Uterus (tissue), 3 donors: ENCODE measurements at regions not wholly inside any gene's neighbourhood (a gene's known extent, or its start where the extent isn't known, plus 50 kb on each side); places are given as distances from the start of the nearest gene placed in this dataset.

Source experiments
- DNase-seq, 2 donors: peaks; one replicate each; pipeline ENCODE4 v3.0.0-alpha.2; 2019 to 2020
- H3K27ac ChIP-seq, 2 donors: fragments of 200-600 bp; sonication (generic); 1 replicate in 1 of 2; 2 replicates in 1 of 2; pipeline ENCODE4 v1.5.1; 2016 to 2018
- H3K27me3 ChIP-seq, 2 donors: fragments of 200-600 bp; sonication (generic); one replicate each; pipeline ENCODE4 v1.5.1; 2018 to 2019; ENCODE audit warnings: control low read depth in 1 of 2
- H3K36me3 ChIP-seq, 2 donors: fragments of 200-600 bp; sonication (generic); one replicate each; pipeline ENCODE4 v1.5.1; 2019; ENCODE audit warnings: control low read depth in 1 of 2
- H3K4me1 ChIP-seq, 2 donors: fragments of 200-600 bp; sonication (generic); one replicate each; pipeline ENCODE4 v1.5.1; 2018 to 2019; ENCODE audit warnings: control low read depth in 1 of 2
- H3K4me3 ChIP-seq, 2 donors: fragments of 200-600 bp; sonication (generic); 1 replicate in 1 of 2; 2 replicates in 1 of 2; pipeline ENCODE4 v1.5.1; 2018 to 2019; ENCODE audit warnings: mild to moderate bottlenecking in 1 of 2
- H3K9me3 ChIP-seq, 2 donors: fragments of 200-600 bp; sonication (generic); one replicate each; pipeline ENCODE4 v1.5.1; 2019; ENCODE audit warnings: control low read depth in 1 of 2
- CTCF ChIP-seq, 4 experiments: fragments of 200-600 bp in 2 of 4; fragments of 450-650 bp in 2 of 4; sonication (generic) in 2 of 4; IDR thresholded peaks; one replicate each; pipeline ENCODE4 v1.5.1; 2016 to 2019; ENCODE audit warnings: antibody characterized with exemption in 4 of 4, mild to moderate bottlenecking in 2 of 4, moderate library complexity in 1 of 4
- POLR2A ChIP-seq, 2 donors: fragments of 450-650 bp; IDR thresholded peaks; one replicate each; pipeline ENCODE4 v1.6.1; 2016; ENCODE audit warnings: antibody characterized with exemption in 2 of 2, mild to moderate bottlenecking in 1 of 2, moderate library complexity in 1 of 2
- intact Hi-C: fragments of 100-400 bp; cut with DNase I; formaldehyde crosslinking; loops from one replicate; pipeline ENCODE4 v1.15.1; 2023; ENCODE audit warnings: low total_unique reads
- donor health status: DM: yes; HTN: yes; CAD: no.

- intact Hi-C loops = no loop called here
- TF ChIP-seq CTCF (IDR thresholded peaks at IDR 0.05) (no peak), POLR2A (IDR thresholded peaks at IDR 0.05) (no peak)
- no peak for DNase-seq
- H3K27me3 ChIP-seq = no peaks in the 10 kb centered on the region
- no peaks in the 10 kb centered on the region for H3K4me1 ChIP-seq
- no peak overlapping the region for H3K27ac ChIP-seq
- no peaks in the 10 kb centered on the region for H3K36me3 ChIP-seq
- H3K4me3 ChIP-seq = no peak overlapping the region
- no peaks in the 10 kb centered on the region for H3K9me3 ChIP-seq
Measured at GRCh38 chr18:40186677-40187076, 1768.4 kb upstream of the PIK3C3 start.

- DNase-seq = no peak
- Histone ChIP-seq H3K27ac (no peak overlapping the region), H3K4me1 (no peaks in the 10 kb centered on the region), H3K4me3 (no peak overlapping the region), H3K36me3 (no peaks in the 10 kb centered on the region), H3K27me3 (no peaks in the 10 kb centered on the region), H3K9me3 (no peaks in the 10 kb centered on the region)
- TF ChIP-seq POLR2A (IDR thresholded peaks at IDR 0.05) (no peak), CTCF (IDR thresholded peaks at IDR 0.05) (no peak)
- intact Hi-C loops = no loop called here
Measured at GRCh38 chr18:40179729-40180461, 1775.1 kb upstream of the PIK3C3 start.

GRCh38 chr18:40168026-40168425 lies 1787.0 kb upstream of the PIK3C3 start:
- intact Hi-C loops = no loop called here
- Histone ChIP-seq H3K4me3 (no peak overlapping the region), H3K27me3 (no peaks in the 10 kb centered on the region), H3K27ac (no peak overlapping the region), H3K9me3 (no peaks in the 10 kb centered on the region), H3K4me1 (no peaks in the 10 kb centered on the region), H3K36me3 (no peaks in the 10 kb centered on the region)
- DNase-seq = no peak
- TF ChIP-seq CTCF (IDR thresholded peaks at IDR 0.05) (no peak), POLR2A (IDR thresholded peaks at IDR 0.05) (no peak)

GRCh38 chr18:40163254-40163653 lies 1791.8 kb upstream of the PIK3C3 start:
- no peaks in the 10 kb centered on the region for H3K4me1 ChIP-seq
- DNase-seq = no peak
- H3K9me3 ChIP-seq = no peaks in the 10 kb centered on the region
- H3K4me3 ChIP-seq = no peak overlapping the region
- no peaks in the 10 kb centered on the region for H3K36me3 ChIP-seq
- H3K27me3 ChIP-seq = no peaks in the 10 kb centered on the region
- H3K27ac ChIP-seq = no peak overlapping the region
- intact Hi-C loops = no loop called here
- TF ChIP-seq POLR2A (IDR thresholded peaks at IDR 0.05) = no peak
- TF ChIP-seq CTCF (IDR thresholded peaks at IDR 0.05) = no peak

GRCh38 chr18:40160361-40160760 lies 1794.7 kb upstream of the PIK3C3 start:
- intact Hi-C loops = no loop called here
- no peak overlapping the region for H3K27ac ChIP-seq
- no peak for DNase-seq
- TF ChIP-seq POLR2A (IDR thresholded peaks at IDR 0.05) = no peak
- TF ChIP-seq CTCF (IDR thresholded peaks at IDR 0.05) = no peak
- no peak overlapping the region for H3K4me3 ChIP-seq
- H3K4me1 ChIP-seq = no peaks in the 10 kb centered on the region
- no peaks in the 10 kb centered on the region for H3K36me3 ChIP-seq
- H3K27me3 ChIP-seq = no peaks in the 10 kb centered on the region
- H3K9me3 ChIP-seq = no peaks in the 10 kb centered on the region
